ENCODE measurements at regions not wholly inside any gene's neighbourhood (a gene's known extent, or its start where the extent isn't known, plus 50 kb on each side); places are given as distances from the start of the nearest gene placed in this dataset.

- no peak for DNase-seq
Observed at GRCh38 chr19:27652281-27652680, 1560.7 kb downstream of the UQCRFS1 start.

DNA sequence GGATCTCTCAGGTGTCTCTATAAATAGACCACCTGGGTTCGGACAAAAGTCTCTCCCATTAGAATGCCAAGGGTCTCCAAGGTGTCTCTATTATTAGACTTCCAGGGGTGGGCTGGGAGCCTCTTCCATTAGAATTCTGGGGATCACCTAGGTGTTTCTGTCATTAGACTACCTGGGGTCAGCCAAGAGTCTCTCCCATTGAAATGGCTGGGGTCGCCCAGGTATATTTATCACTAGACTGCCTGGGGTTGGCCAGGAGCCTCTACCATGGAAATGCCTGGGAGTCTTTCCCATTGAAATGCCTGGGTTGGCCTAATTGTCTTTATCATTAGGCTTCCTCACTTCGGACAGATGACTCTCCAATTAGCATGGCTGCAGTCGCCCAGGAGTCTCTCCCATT is 1565.5 kb downstream of the UQCRFS1 start:
- no peak for DNase-seq

DNA sequence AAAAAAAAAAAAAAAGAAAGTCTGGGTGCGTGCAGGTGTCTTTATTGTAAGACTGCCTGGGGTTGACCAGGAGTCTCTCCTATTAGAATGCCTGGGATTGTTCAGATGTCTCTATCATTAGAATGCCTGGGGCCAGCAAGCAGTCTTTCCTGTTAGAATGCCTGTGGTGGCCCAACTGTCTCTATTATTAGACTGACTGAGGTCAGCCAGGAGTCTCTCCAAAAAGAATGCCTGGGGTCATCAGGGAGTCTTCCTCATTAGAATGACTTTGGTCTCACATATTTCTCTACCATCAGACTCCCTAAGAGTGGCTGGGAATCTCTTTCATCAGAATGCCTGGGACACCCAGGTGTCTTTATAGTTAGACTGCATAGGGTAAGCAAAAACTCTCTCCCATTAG is 1577.5 kb downstream of the UQCRFS1 start:
- DNase-seq: no peak

DNA sequence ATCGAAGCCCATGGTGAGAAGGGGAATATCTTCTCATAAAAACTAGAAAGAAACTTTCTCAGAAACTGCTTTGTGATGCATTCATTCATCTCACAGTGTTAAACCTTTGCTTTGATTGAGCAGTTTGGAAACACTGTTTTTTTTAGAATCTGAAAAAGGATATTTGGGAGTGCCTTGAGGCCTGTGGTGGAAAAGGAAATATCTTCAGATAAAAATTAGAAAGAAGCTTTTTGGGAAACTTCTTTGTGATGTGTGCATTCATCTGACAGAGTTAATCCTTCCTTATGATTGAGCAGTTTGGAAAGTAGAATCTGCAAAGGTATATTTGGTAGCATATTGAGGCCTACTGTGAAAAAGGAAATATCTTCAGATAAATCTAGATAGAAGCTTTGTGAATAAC is 1594.9 kb downstream of the UQCRFS1 start:
- DNase-seq: no peak

GRCh38 chr19:27580906-27581305 is 1632.0 kb downstream of the UQCRFS1 start:
- no peak for DNase-seq

Data from NCI-H2081 treated with DMSO at 0.1 percent for 48 hours (cell line).